CD4-positive, alpha-beta T cell treated with Interleukin-2 at 100 ng/mL for 4 hours (primary cell): ENCODE measurements at regions not wholly inside any gene's neighbourhood (a gene's known extent, or its start where the extent isn't known, plus 50 kb on each side); places are given as distances from the start of the nearest gene placed in this dataset.

ENCODE experiments used
- DNase-seq: peaks from one replicate; pipeline ENCODE4 v3.0.0-alpha.2; 2020; ENCODE audit warnings: low spot score

DNA sequence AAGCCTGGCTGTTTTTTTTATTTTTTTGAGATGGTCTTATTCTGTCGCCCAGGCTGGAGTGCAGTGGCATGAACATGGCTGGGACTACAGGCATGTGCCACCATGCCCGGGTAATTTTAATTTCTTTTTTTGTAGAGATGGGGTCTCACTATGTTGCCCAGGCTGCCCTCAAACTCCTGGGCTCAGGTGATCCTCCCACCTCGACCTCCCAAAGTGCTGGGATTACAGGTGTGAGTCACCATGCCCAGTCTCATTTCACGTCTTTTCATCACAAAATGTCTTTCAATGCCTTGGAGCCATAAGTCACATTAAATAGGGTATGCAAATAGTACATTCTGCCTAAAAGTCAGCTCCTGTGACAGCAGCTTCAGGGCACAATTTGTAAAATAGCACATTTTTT is 52.8 kb downstream of the SOX2 start:
- no peak for DNase-seq

- DNase-seq: no peak
These were observed 58.6 kb downstream of the SOX2 start for GRCh38 chr3:181770296-181770695.

- no peak for DNase-seq
These were observed 59.4 kb downstream of the SOX2 start for GRCh38 chr3:181771120-181771519.

DNA sequence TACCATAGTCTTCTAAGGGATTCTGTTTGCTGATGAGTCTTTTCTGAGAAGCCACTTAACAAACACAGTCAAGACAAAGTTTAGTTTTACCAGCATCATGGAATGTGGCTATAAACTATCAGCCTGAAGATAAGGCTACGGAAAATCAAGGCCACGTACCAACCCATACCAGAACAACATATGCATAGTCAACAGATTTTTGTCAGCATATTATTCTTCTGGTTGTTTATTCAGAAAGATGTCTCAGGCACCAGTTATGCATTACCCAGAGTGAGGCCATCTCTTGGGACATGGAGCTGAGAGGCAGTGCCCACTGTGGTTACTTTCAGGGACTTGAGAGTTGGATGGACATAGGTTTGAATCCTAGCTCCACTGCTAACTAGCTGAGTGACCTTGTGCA is 60.4 kb downstream of the SOX2 start:
- DNase-seq: no peak

GRCh38 chr3:181773921-181774320 is 62.2 kb downstream of the SOX2 start:
- DNase-seq: no peak

GRCh38 chr3:181782306-181782954 is 70.7 kb downstream of the SOX2 start:
- no peak for DNase-seq

- no peak for DNase-seq
These were observed 78.8 kb downstream of the SOX2 start for GRCh38 chr3:181790561-181790960.

- no peak for DNase-seq
These were observed 79.6 kb downstream of the SOX2 start for GRCh38 chr3:181791056-181791955.

DNA sequence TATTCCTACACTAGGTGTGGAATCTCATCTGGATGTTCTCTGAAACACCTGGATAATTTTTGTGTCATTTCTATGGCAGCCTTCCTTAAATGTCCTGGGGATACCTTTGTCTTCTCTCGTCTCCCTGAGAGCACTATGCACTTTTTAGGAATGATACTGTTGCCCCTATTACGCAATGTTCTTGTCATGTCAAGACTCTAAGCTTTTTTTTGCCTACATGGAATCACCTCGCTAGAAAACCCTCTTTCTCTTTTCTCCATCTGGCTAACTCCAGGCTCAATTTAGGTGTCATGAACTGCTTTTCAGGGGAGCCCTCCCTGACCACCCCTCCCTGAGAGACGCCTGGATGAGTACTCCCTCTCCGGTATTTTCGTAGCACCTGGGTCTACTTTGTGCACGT is 81.3 kb downstream of the SOX2 start:
- no peak for DNase-seq

DNA sequence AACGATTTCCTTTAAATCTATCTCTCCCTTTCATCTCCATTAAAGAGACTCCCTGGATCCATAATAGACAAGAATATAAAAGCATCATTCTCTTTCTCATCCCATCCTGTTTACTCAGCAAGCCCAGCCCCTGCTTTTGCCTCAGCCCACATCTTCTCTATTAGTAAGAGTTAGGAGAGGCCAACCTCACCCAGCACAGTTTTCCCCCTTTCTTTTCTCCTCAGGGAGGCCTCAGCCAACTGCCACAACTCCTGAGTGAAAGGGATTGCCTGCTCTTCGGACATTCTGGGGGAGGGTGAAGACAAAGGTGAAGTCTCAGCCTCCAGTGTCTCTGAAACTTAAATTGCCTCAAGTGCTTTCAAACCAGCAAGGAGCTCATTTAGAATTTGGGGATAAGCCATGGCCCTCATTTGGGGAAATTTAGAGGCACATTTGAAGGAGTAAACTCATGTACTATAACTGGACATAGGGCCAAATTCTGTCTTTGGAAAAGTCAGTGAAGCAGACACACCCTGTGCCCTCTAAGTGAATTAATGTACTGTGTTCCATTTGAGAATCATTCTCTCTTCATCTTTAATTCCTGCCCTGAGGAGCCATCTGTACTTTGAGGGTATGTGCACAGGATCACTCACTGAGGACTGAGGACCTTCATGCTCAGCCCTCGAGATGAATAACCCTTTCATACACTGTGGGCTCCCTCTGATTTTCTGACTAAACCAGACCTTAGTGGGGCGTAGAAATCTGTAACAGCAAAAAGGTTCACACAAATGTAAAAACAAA is 82.5 kb downstream of the SOX2 start:
- DNase-seq: no peak

GRCh38 chr3:181796641-181797040 is 84.9 kb downstream of the SOX2 start:
- DNase-seq: no peak

DNA sequence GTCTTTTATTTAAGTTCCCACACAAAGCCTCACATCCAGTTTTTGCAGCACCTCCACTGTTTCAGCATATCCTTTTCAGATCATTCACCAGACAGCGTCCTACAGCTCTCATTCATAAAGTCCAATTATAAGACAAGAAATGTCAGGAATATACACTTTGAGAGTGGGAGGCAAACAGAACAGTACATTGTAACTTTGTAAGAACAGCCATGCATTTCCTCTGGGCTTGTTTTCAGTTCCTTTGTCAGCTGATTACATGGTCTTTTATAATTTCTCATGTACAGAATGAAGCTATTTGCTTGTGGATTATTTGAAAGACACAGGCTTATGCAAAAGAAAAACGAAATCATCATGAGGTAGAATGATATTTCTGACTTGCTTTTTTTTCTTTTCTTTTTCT is 85.7 kb downstream of the SOX2 start:
- no peak for DNase-seq

DNA sequence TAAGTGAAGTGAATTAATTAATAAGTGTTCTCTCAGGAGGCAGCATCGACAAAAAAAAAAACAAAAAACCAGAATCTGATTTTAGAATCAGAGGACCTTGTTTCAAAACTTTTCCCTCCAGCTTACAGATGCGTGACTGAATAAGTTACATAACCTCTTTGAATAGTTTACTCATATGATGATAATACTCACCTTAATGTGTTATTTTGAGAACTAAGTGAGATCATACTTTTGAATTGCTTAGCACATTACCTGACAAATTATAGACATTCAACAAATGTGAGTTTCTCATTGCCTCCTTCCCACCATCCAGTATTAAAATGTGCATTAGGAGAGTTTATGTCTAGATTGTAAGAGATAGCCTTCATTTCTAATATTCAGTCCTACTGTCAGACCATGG is 94.0 kb downstream of the SOX2 start:
- no peak for DNase-seq

GRCh38 chr3:181808053-181808452 is 96.3 kb downstream of the SOX2 start:
- no peak for DNase-seq

DNA sequence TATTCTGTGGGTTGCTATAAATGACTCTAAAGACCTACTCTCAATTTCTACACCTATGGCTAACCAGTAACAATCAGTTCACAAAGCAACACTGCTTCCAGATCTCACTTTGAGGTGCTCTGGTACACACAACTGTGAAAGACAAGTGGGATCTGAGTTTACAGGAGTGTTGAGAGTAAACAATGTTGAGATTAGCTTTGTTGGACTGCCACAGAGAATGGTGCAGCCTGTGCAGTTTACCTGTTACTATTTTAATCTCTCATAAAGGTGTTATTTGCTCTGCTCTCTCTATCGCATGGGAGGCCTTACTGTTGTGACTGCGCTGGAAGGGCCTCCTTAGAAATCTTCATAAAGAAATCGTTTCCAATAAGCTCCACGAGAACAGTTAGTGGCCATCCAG is 112.0 kb downstream of the SOX2 start:
- no peak for DNase-seq

GRCh38 chr3:181824961-181825360 is 113.2 kb downstream of the SOX2 start:
- DNase-seq: no peak

DNA sequence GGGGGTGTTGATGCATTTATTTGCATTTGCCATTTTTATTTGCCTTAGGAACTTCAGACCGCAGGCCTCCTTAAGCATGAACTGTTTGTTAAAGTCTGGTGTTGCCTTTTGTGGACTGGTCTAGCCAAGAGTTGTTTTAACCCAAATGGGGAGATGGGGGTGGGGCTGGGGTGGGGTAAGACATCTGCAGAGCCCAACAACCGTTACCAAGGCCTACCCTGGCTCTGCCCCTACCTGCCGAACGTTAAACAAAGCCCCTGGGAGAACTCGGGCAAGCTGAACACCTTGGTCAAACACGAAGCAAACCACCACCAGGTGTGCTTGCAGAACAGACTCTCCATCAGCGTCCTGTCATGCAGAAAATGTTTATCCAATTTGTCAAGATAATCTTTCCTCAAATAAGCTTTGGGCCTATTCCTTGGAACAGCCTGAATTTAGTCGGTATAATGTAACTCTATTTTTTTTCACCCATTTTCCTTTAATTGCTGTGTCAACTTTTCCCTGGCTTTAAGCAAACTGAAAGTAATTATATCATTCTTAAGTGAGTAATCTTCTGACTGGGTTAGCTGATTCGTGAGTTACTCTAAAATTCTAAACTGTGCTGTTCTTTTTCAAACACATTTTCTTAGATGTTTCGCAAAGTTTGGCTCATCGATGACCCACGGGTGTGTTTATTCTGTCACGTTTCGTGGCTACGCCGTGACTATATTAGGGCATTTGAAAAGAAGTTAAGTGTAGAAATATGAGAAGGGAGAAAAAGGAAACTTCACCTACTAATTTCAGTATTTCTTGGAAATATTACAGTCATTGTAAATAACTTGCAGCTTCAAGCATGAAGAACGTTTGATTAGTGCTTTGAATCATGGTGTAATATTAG is 127.6 kb downstream of the SOX2 start:
- no peak for DNase-seq

- no peak for DNase-seq
These were observed 128.2 kb downstream of the SOX2 start for GRCh38 chr3:181839916-181840297.

GRCh38 chr3:181844211-181844610 is 132.5 kb downstream of the SOX2 start:
- DNase-seq: no peak

DNA sequence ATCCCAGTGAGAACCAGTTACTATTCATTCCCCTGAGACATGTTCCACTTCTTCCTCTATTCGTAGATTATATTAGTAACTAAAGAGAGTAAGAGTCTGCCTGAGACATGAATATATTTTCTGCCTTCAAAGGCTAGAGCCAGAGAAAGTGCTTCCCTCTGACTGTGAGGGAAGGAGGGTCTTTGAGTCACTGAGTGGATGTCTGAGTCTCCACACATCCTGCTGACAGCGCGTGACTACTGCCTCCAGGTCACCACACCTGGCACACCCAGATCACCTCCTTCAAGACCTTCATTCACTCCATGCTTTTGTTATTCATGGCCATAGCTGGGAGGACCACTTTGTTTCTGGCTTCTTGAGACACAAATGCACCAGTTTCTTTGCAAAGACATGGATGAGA is 135.6 kb downstream of the SOX2 start:
- no peak for DNase-seq

DNA sequence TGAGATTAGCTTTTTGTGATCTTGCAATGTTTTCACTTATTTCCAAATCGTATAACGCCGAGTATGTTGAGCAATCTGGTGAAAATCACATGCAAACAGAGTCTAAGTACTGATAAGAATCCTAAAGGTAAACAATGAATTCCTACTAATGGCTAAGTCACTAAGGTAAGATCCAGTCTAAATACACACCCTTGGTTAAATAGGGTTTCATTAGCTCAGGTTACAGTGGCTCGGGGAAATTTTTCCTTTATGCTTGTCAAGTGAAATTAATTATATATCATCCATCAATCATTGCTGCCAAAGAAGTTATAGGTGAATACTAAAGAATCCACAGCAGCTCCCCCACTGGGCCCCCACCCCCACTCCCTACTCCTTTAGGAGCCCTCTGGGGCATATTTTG is 139.3 kb downstream of the SOX2 start:
- no peak for DNase-seq

GRCh38 chr3:181855825-181856224 is 144.1 kb downstream of the SOX2 start:
- DNase-seq: no peak
